GM18909 (cell line): ENCODE measurements at regions not wholly inside any gene's neighbourhood (a gene's known extent, or its start where the extent isn't known, plus 50 kb on each side); places are given as distances from the start of the nearest gene placed in this dataset.

Experiments used
- ATAC-seq: cut with Tn5 transposase; IDR thresholded peaks from one replicate; pipeline ENCODE4 v1.9.1; 2021; ENCODE audit warnings: mild to moderate bottlenecking; ENCODE audit not compliant: unreplicated experiment, poor library complexity

DNA sequence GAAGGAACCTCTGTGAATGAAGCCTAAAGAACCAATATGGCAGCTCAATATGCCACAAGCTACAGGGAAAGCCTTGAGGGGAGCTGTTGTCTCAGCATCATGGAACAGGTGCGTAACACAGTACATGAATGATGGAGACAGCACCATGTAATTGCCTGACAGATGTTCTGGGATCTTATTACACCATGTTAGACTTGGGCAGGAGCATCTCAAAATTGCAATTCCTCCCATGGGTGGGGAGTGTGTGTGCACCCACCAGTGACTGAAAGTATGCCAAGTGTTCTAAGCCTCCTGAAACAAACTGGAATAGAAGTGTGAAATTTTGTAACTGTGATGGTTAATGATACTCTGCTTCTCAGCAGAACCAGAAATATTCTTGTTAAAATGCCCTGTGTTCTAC is 151.0 kb upstream of the SRRM4 start:
- no peak for ATAC-seq

GRCh38 chr12:118835926-118836325 is 145.4 kb upstream of the SRRM4 start:
- no peak for ATAC-seq

DNA sequence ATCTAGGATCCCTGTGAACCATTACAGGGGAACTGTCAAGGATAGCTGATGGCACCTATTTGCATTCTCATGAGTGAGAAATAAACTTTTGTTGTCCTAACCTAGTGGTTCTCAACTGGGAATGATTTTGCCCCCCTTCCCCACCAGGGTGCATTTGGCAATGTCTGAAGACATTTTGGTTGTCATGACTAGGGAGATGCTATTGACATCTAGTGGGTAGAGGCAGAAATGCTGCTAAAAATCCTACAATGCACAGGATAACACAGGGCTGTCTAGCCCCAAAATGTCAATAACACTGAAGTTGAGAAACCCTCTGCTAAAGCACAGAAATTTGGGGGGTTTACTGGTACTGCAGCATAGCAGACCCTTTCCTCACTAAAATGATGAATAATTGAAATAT is 140.9 kb upstream of the SRRM4 start:
- no peak for ATAC-seq

DNA sequence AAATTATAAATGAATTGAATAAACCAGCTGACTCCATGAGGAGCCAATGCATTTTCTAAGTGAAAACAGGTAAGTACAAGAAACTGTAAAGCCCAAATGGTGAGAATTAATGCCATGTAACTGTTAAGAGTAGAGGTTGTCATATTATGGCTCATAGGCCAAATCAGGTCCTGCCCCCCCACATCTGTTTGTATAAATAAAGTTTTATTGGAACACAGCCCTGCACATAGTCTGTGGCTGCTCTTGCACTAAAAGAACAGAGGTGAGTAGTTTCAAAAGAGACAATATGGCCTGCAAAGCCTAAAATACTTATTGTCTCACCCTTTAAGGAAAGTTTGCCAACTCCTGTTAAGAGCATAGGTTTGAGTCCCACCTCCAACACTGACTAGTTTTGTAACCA is 140.5 kb upstream of the SRRM4 start:
- no peak for ATAC-seq

DNA sequence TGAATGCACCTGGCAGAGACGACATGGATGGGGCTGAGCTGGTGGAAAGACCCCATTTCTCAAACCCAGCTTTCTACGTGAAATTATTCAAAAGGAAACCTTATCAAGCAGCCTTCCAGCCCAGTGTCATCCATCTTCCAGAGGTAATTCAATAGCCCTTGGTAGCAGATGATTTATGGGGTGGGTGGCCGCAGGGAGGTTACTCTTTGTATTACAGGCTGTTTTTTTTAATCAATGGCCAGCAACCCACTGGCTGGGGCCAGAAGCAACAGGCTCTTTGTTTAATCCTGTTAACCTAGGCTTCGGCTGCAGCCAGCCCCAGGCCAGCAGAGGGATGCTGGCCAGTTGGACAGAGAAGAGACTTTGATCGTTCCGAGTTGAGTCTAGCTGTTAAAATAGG is 139.8 kb upstream of the SRRM4 start:
- ATAC-seq = no peak

DNA sequence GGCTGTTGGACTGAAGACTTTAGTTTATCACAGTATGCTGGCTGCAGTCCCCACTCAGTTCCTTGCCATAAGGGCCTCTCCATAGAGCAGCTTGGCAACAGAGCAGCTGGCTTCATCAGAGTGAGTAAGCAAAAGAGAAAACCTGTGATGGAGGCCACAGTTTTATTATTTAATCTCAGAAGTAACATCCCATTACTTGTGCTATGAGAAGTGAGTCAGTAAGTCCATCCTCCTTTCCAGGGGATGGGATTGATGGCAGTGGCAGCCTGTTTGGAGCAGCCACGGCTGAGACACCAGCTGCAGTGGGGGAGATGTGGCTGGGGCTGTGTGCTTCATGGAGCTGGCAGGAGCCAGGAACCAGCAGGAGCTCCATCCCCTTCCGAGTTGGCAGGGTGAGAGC is 138.5 kb upstream of the SRRM4 start:
- ATAC-seq = no peak

- no peak for ATAC-seq
These were observed 134.9 kb upstream of the SRRM4 start for GRCh38 chr12:118846416-118846815.

DNA sequence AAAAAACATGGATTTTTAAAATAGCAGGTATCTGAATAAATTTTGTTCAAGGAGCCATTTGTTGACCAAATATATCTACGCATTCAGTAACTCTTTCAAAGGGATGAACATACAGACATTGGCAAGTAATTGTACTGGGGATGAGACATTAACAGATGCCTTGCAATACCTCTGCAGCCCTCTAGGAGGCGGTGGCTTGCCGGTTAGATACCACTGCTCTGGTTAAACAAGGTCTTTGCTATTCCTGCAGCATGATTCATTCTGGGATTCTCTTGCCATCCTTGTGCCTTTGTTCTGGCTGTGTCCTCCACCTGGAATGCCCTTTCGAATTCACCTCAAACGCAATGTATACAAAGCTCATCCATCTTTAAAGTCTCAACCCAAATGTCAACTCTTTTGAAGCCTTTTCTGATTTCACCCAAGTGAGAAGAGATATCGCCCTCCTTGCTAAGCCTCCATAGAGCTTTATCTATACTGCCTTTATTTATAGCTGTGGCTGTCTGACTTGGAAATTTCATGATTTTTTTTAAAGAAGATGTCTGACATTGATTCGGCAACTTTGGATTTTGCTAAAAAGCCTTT is 131.0 kb upstream of the SRRM4 start:
- ATAC-seq = no peak

DNA sequence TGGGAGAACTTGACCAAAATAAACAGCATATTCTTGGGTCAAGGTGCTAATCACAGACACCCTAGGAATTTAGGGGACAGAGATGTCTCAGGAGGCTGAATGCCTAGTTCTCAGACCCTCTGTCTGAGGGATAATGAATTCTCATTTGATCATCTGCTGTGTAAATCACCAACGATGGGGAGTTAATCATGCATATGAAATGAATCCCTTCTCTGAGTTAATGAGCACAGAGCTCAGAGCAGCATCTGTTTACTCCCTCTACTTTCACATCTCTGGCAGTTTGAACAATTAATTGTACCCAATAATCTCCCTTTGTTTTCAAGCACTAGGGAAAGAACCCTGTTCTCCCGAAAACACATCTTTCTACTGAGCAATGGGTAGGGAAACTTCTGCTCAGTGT is 129.4 kb upstream of the SRRM4 start:
- ATAC-seq = no peak

GRCh38 chr12:118853634-118854033 is 127.7 kb upstream of the SRRM4 start:
- no peak for ATAC-seq

GRCh38 chr12:118855858-118856257 is 125.5 kb upstream of the SRRM4 start:
- no peak for ATAC-seq

DNA sequence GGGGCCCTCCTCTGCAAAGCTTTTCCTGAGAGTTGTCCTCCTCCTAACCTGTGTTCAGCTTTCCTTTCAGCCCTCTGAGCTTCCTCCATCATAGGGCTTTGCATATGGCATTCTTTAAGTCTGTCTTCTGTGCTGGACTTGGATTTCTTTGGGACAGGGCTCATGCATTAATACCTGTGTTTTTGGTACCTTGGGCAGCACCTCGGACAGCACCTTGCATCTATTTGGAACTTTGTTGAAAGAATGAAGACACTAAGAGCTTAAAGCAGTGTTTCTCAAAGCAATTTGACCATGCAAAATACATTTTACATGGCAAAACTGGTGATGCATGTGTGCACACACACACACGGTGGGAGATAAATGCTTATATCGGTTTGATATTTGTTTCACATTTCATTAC is 115.0 kb upstream of the SRRM4 start:
- no peak for ATAC-seq

DNA sequence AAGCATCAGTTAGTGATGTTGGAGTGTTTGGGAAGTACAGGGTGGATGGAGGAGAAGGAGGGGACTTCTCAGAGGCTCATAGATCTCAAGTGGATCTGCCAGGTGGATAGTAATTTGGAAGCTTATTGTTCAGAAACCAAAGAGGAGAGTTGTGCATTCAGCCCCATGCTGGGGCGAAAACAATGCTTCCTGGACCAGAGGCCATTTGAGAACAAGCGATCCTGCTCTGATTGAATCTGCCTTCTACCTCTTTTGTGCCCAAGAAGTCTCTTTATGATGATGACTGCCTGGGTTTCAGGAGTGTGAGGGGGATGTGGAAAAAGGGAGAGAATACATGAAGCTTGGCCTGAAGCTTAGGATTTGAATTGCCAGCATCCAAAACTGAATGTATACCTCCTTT is 110.8 kb upstream of the SRRM4 start:
- no peak for ATAC-seq

DNA sequence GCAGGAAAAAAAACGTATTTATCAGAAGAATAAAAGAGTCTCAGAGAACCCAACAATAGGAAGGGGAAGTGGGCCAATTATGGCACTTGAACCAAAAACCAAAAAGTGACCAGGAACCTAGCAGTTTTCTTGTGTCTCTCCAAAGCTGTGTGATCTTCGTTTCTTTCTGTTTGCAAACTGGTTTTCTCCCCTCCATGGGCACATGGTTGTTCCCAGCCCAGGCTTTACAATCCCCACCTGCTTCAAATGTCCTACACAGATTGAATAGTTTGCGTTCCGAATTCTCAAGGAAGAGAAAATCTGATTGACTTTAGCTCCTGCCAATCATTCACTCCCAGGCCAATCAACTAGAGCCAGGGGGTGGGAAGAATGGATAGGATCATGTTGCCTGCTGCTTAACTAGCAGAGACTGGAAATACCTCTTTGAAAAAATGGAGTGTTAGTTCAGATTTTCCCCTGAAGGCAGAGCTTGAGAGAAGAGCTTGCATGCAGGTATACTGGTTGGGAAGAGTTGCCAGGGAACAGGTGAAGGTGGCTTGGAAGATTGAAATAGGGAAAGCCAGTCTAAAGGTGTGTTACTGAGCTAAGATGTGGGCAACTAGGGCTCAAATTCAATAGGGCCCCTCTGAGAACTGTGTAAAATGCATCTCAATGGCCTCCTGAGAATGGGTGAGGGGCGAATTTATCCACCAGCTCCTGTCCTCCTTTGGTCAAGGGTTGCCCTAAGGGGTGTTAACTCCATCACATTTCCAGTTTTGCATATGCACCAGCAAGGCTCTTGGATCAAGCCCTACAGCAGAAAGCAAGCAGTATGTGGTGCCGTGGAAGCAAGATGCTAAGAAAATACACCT is 106.4 kb upstream of the SRRM4 start:
- ATAC-seq = no peak

GRCh38 chr12:118880720-118881493 is 100.4 kb upstream of the SRRM4 start:
- no peak for ATAC-seq

DNA sequence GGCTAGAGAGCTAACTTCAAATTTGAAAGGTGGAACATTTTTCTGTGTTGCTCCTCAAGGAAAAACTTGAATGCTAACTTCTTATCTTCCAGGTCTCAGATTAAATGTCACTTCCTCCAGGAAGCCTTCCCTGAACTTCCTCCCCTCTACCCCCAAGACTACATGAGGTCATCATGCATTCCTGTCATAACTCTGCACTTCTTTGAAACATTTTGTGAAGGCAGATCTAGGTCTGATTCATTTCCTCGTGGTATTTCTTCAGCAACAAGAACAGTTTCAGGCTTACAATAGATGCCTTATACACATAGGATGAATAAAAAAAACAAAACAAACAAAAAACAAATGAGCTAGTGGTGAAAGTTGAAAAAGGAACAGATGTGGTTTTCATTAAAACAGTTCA is 97.1 kb upstream of the SRRM4 start:
- ATAC-seq = no peak

DNA sequence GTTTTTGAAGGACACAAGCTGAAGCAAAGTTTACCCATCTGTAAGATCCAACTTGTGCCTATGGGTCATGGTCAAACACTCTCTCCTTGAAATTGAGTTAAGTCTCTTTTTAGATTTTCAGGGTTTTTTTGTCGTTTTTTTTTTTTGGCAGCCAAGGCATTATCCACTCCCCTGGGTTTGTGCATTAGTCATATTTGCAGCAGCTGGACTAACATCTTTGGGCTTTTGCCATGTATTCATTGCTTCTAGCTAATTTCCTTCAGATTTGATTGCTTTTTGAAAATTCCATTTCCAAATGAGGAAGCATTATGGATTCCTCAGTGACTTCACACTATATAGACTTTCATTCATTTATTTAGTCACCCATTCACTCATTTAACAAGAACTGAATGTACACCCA is 80.3 kb upstream of the SRRM4 start:
- ATAC-seq = no peak

GRCh38 chr12:118908811-118909210 is 72.5 kb upstream of the SRRM4 start:
- ATAC-seq = no peak

GRCh38 chr12:118912697-118913270 is 68.6 kb upstream of the SRRM4 start:
- ATAC-seq = no peak

DNA sequence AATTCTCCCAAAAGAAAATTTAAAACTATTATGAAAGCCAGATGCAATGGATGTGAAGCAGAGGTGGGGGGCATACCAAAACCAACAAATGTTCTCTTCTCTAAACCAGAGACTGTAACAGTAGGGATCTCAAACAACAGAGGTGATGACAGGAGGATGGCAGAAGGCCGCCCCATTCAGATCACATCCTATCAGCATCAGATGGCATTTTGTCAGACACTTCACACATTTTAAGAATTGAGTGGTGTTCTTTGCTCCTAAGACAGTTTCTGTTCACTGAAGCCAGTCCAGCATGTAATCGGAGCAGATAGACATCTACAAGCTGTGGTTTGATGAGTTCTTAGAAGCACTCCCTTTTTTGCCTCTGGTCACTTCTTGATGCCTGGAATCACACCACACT is 59.6 kb upstream of the SRRM4 start:
- no peak for ATAC-seq

- no peak for ATAC-seq
These were observed 58.9 kb upstream of the SRRM4 start for GRCh38 chr12:118922405-118922804.
